ENCODE measurements at regions not wholly inside any gene's neighbourhood (a gene's known extent, or its start where the extent isn't known, plus 50 kb on each side); places are given as distances from the start of the nearest gene placed in this dataset.

DNA sequence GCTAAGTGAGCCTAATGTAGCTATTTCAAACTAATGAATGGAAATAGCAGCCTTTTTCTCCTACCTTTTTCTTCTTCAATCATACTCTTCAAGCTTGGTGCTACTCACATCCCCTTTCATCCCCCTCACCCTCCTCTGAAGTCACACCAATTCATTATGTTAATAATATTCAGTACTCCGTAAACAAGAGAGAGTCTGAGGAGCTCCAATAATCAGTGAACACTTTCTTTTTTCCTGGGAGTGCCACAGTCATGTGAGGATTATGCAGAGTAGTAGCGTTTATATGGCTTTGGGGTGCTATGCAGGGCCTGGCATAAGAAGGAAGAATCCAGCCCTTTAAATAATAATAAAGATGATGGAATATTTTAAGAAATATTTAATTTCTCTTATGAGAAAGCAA is 354.3 kb upstream of the CTNND2 start (continued):
- TF ChIP-seq, protein P1, sequence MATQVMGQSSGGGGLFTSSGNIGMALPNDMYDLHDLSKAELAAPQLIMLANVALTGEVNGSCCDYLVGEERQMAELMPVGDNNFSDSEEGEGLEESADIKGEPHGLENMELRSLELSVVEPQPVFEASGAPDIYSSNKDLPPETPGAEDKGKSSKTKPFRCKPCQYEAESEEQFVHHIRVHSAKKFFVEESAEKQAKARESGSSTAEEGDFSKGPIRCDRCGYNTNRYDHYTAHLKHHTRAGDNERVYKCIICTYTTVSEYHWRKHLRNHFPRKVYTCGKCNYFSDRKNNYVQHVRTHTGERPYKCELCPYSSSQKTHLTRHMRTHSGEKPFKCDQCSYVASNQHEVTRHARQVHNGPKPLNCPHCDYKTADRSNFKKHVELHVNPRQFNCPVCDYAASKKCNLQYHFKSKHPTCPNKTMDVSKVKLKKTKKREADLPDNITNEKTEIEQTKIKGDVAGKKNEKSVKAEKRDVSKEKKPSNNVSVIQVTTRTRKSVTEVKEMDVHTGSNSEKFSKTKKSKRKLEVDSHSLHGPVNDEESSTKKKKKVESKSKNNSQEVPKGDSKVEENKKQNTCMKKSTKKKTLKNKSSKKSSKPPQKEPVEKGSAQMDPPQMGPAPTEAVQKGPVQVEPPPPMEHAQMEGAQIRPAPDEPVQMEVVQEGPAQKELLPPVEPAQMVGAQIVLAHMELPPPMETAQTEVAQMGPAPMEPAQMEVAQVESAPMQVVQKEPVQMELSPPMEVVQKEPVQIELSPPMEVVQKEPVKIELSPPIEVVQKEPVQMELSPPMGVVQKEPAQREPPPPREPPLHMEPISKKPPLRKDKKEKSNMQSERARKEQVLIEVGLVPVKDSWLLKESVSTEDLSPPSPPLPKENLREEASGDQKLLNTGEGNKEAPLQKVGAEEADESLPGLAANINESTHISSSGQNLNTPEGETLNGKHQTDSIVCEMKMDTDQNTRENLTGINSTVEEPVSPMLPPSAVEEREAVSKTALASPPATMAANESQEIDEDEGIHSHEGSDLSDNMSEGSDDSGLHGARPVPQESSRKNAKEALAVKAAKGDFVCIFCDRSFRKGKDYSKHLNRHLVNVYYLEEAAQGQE (IDR thresholded peaks at IDR 0.05; ENCODE audit: low read depth), result no peak
- TF ChIP-seq POLR2A (IDR thresholded peaks at IDR 0.05; ENCODE audit: borderline replicate concordance, extremely low read depth, insufficient read depth, insufficient read length) (no peak), ZFX (IDR thresholded peaks at IDR 0.05) (no peak), EGR1 (IDR thresholded peaks at IDR 0.05; ENCODE audit: low read depth) (no peak), CEBPB (IDR thresholded peaks at IDR 0.05; ENCODE audit: low read depth) (no peak)

DNA sequence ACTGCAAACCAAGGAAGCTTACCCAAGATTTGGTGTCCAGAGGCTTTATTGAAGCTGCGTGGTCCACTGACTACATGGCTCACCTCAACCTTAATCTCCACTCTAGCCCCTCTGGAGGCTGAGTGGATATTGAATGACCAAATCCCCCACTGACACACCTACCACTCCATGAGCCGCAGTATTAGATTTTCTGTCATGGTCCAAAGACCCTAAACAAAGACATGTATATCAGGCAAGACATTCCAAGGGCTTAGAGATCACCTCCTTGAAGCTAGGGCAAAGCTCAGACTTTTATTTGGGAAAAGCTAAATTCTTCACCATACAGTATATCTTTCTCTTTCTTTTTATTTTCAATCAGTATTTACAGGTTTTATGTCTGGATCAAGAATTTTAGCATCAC is 346.2 kb upstream of the CTNND2 start:
- Histone ChIP-seq H3K27ac (ENCODE audit: low read depth, low read length) (no peak overlapping the region), H3K79me2 (ENCODE audit: insufficient read depth, low read length) (no peaks in the 10 kb centered on the region), H3K4me3 (replicated peaks in 1 of 2; ENCODE audit: low read depth in 1 of 2, low read length in 2 of 2) (no peak overlapping the region), H3K4me1 (ENCODE audit: control insufficient read depth in 1 of 2, insufficient read depth in 2 of 2, low read length in 2 of 2) (no peaks in the 10 kb centered on the region), H2AFZ (ENCODE audit: low read depth, low read length, poor library complexity, severe bottlenecking) (no peak overlapping the region), H3K9me3 (ENCODE audit: control insufficient read depth in 1 of 2, insufficient read depth in 1 of 2, low read depth in 1 of 2, low read length in 2 of 2) (peaks cover 9 to 17% of the 10 kb centered on the region in 2 experiments; a peak in 2 of 4 replicates), H3K27me3 (ENCODE audit: insufficient read depth, low read length) (no peaks in the 10 kb centered on the region), H4K20me1 (ENCODE audit: insufficient read depth) (no peaks in the 10 kb centered on the region), H3K9me2 (ENCODE audit: insufficient read depth) (no peaks in the 10 kb centered on the region), H3K9ac (ENCODE audit: low read length) (no peak overlapping the region), H3K36me3 (ENCODE audit: control insufficient read depth in 1 of 2, insufficient read depth in 2 of 2, low read length in 2 of 2) (no peaks in the 10 kb centered on the region; a peak in 1 of 4 replicates), H3K4me2 (ENCODE audit: low read length) (no peak overlapping the region)
- BruUV-seq (replicated peaks), result no TSS peak
- intact Hi-C loops (cut with micrococcal nuclease), result no loop called here
- ATAC-seq (no peak), DNase-seq (ENCODE audit: low read depth, low spot score) (no peak)
- ChIA-PET POLR2A (no interaction called here), RAD21 (ENCODE audit: low non-redundant PET in 1 of 2, low total read pairs in 2 of 2, uncharacterized antibody in 2 of 2, unreplicated experiment in 2 of 2) (no interaction called here), CTCF (no interaction called here)
- no peak for TF ChIP-seq ZNF274 (IDR thresholded peaks at IDR 0.05; ENCODE audit: low read depth, low read length)
- no peak for TF ChIP-seq ELF1 (IDR thresholded peaks at IDR 0.05; ENCODE audit: borderline replicate concordance, low read depth)
- TF ChIP-seq CBX3 (IDR thresholded peaks at IDR 0.05; ENCODE audit: low read depth), result no peak
- TF ChIP-seq POLR2A (IDR thresholded peaks at IDR 0.05; ENCODE audit: borderline replicate concordance, extremely low read depth, insufficient read depth, insufficient read length), result no peak
- TF ChIP-seq CEBPB (IDR thresholded peaks at IDR 0.05; ENCODE audit: low read depth), result no peak
- no peak for TF ChIP-seq SIN3A (IDR thresholded peaks at IDR 0.05; ENCODE audit: low read depth)
- no peak for TF ChIP-seq EGR1 (IDR thresholded peaks at IDR 0.05; ENCODE audit: low read depth)
- TF ChIP-seq EZH2 (IDR thresholded peaks at IDR 0.05), result no peak
- TF ChIP-seq, protein P2, sequence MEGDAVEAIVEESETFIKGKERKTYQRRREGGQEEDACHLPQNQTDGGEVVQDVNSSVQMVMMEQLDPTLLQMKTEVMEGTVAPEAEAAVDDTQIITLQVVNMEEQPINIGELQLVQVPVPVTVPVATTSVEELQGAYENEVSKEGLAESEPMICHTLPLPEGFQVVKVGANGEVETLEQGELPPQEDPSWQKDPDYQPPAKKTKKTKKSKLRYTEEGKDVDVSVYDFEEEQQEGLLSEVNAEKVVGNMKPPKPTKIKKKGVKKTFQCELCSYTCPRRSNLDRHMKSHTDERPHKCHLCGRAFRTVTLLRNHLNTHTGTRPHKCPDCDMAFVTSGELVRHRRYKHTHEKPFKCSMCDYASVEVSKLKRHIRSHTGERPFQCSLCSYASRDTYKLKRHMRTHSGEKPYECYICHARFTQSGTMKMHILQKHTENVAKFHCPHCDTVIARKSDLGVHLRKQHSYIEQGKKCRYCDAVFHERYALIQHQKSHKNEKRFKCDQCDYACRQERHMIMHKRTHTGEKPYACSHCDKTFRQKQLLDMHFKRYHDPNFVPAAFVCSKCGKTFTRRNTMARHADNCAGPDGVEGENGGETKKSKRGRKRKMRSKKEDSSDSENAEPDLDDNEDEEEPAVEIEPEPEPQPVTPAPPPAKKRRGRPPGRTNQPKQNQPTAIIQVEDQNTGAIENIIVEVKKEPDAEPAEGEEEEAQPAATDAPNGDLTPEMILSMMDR (IDR thresholded peaks at IDR 0.05 in 2 of 3, conservative IDR thresholded peaks at IDR 0.05 in 1 of 3; ENCODE audit: borderline replicate concordance in 1 of 3, insufficient read depth in 1 of 3, low read depth in 2 of 3, low read length in 2 of 3), result no peak
- TF ChIP-seq SRF (IDR thresholded peaks at IDR 0.05; ENCODE audit: low read depth), result no peak
- TF ChIP-seq, protein P1 (IDR thresholded peaks at IDR 0.05; ENCODE audit: low read depth), result no peak
- no peak for TF ChIP-seq EZH2phosphoT487 (IDR thresholded peaks at IDR 0.05; ENCODE audit: borderline replicate concordance)
- no peak for TF ChIP-seq TCF7L2 (IDR thresholded peaks at IDR 0.05; ENCODE audit: borderline replicate concordance, extremely low read depth, insufficient read depth, insufficient read length)
- no peak for TF ChIP-seq SP1 (IDR thresholded peaks at IDR 0.05; ENCODE audit: low read depth)
- TF ChIP-seq POLR2AphosphoS5 (IDR thresholded peaks at IDR 0.05; ENCODE audit: low read depth, low read length), result no peak
- TF ChIP-seq JUND (IDR thresholded peaks at IDR 0.05), result no peak
- no peak for TF ChIP-seq YY1 (IDR thresholded peaks at IDR 0.05; ENCODE audit: extremely low read depth, insufficient replicate concordance, low read depth, low read length)

Data from HCT116 (cell line).